K562 (cell line): ENCODE measurements at regions not wholly inside any gene's neighbourhood (a gene's known extent, or its start where the extent isn't known, plus 50 kb on each side); places are given as distances from the start of the nearest gene placed in this dataset.

Experiments
- ATAC-seq: fragments of 200-7000 bp; cut with Tn5 transposase; 3 replicates; pipeline ENCODE4 v1.9.1; 2020; ENCODE audit warnings: moderate library complexity
- BruUV-seq: library from RNA; stranded (reverse); fragments of 400-500 nt; replicated peaks from 2 replicates; lab custom pipeline; 2021; lab: Mats Ljungman, UMichigan
- CTCF ChIA-PET: fragments of 300-600 bp; formaldehyde crosslinking; extraction: SDS; loops from one replicate; lab custom pipeline; 2021; ENCODE audit warnings: low intra/inter-chr PET ratio; lab: Yijun Ruan, JAX
- POLR2A ChIA-PET: fragments of 300-600, 350-650 bp; sonication (Branson Sonifier 250); formaldehyde crosslinking; extraction: SDS; loops from one replicate; lab custom pipeline; 2021; ENCODE audit warnings: antibody characterized with exemption, inconsistent platforms; lab: Yijun Ruan, JAX
- DNase-seq, 4 experiments: peaks; one replicate each; pipeline versions ENCODE4 v3.0.0 to v3.0.0-alpha.2; 2011 to 2018; ENCODE audit warnings: low spot score in 3 of 4, mixed read lengths in 3 of 4; ENCODE audit errors: extremely low read depth in 1 of 4
- FAIRE-seq: peaks from 2 replicates; lab custom pipeline; 2011; peaks lifted over from hg19 to GRCh38; lab: Jason Lieb, UNC
- H2AFZ ChIP-seq: 2 replicates; pipeline ENCODE4 v1.6.0; 2011; ENCODE audit warnings: low read depth, low read length, control low read depth, inconsistent platforms
- H3K27ac ChIP-seq: fragments of 200-600 bp; 3 replicates; pipeline ENCODE4 v1.8.0; 2011; ENCODE audit warnings: low read depth, mild to moderate bottlenecking, control low read depth, inconsistent platforms, low read length, moderate library complexity, mixed read lengths; ENCODE audit errors: extremely low read depth
- H3K27me3 ChIP-seq, 2 experiments: fragments of 300-600 bp in 1 of 2; 2 replicates in 1 of 2; 3 replicates in 1 of 2; pipeline versions ENCODE4 v1.6.0 to v1.8.0; 2011; ENCODE audit warnings: inconsistent platforms in 2 of 2, low read length in 2 of 2, mild to moderate bottlenecking in 1 of 2, mixed read lengths in 1 of 2, moderate library complexity in 1 of 2; ENCODE audit not compliant: control insufficient read depth in 2 of 2, insufficient read depth in 2 of 2
- H3K36me3 ChIP-seq: fragments of 300-600 bp; 3 replicates; pipeline ENCODE4 v1.8.0; 2011; ENCODE audit warnings: mild to moderate bottlenecking, low read length, inconsistent platforms; ENCODE audit not compliant: control insufficient read depth, insufficient read depth
- H3K4me1 ChIP-seq, 2 experiments: fragments of 200-600 bp in 1 of 2; replicated peaks in 1 of 2; 2 replicates in 1 of 2; 3 replicates in 1 of 2; pipeline versions ENCODE4 v1.5.1 to v1.8.0; 2011; ENCODE audit warnings: inconsistent platforms in 2 of 2, low read length in 2 of 2, mild to moderate bottlenecking in 1 of 2, mixed read lengths in 1 of 2, moderate library complexity in 1 of 2; ENCODE audit not compliant: control insufficient read depth in 2 of 2, insufficient read depth in 2 of 2
- H3K4me2 ChIP-seq: 2 replicates; pipeline ENCODE4 v1.6.1; 2011; ENCODE audit warnings: low read length, control low read depth, inconsistent platforms, mixed read lengths; ENCODE audit not compliant: insufficient read depth
- H3K4me3 ChIP-seq: fragments of 200-600 bp; sonication (generic), shearing (Covaris generic); 2 replicates; pipeline ENCODE4 v1.5.1; 2016; ENCODE audit warnings: control low read depth, inconsistent platforms
- H3K79me2 ChIP-seq: fragments of 200-600 bp; 3 replicates; pipeline ENCODE4 v1.8.0; 2011; ENCODE audit warnings: low read length, inconsistent platforms; ENCODE audit not compliant: control insufficient read depth, insufficient read depth
- H3K9ac ChIP-seq, 2 experiments: 2 replicates each; pipeline versions ENCODE4 v1.6.0 to v1.6.1; 2011; ENCODE audit warnings: low read depth in 2 of 2, low read length in 2 of 2, control low read depth in 1 of 2, inconsistent platforms in 1 of 2, mild to moderate bottlenecking in 1 of 2, mixed read lengths in 1 of 2; ENCODE audit not compliant: insufficient read depth in 1 of 2
- H3K9me1 ChIP-seq: one replicate; pipeline ENCODE4 v1.6.0; 2011; ENCODE audit warnings: inconsistent platforms, mild to moderate bottlenecking, low read length, moderate library complexity; ENCODE audit not compliant: control insufficient read depth, insufficient read depth
- H3K9me3 ChIP-seq: replicated peaks from 2 replicates; pipeline ENCODE4 v1.5.1; 2011; ENCODE audit warnings: low read depth, low read length, inconsistent platforms; ENCODE audit not compliant: control insufficient read depth, insufficient read depth
- H4K20me1 ChIP-seq: replicated peaks from 2 replicates; pipeline ENCODE4 v1.6.1; 2011; ENCODE audit warnings: low read length, inconsistent platforms, mixed read lengths; ENCODE audit not compliant: control insufficient read depth, insufficient read depth
- BRD4 ChIP-seq: fragments of 200-600 bp; sonication (generic); IDR thresholded peaks from 2 replicates; pipeline ENCODE4 v1.6.1; 2017; ENCODE audit warnings: inconsistent platforms
- CREBBP ChIP-seq: IDR thresholded peaks from one replicate; pipeline ENCODE4 v1.6.1; 2012; ENCODE audit warnings: low read depth, mild to moderate bottlenecking, control low read depth, inconsistent platforms, low read length
- ETV1 ChIP-seq: fragments of 450-650 bp; conservative IDR thresholded peaks from 2 replicates; pipeline ENCODE4 v1.6.1; 2016; ENCODE audit warnings: missing genetic modification characterization, control low read depth, low read depth, missing compliant biosample characterization
- FOXJ3 ChIP-seq: sonication (generic); formaldehyde crosslinking; IDR thresholded peaks from 2 replicates; pipeline ENCODE4 v1.4.0; 2020; ENCODE audit warnings: mild to moderate bottlenecking, missing genetic modification reagents
- HNRNPUL1 ChIP-seq: fragments of 200-400 bp; formaldehyde crosslinking; IDR thresholded peaks from 2 replicates; pipeline ENCODE4 v1.6.1; 2017; ENCODE audit warnings: low read length
- KLF13 ChIP-seq: fragments of 450-650 bp; IDR thresholded peaks from 2 replicates; pipeline ENCODE4 v1.6.1; 2016; ENCODE audit warnings: missing genetic modification characterization, low read depth, mild to moderate bottlenecking, missing compliant biosample characterization, moderate library complexity, borderline replicate concordance
- MYBL2 ChIP-seq, 2 experiments: fragments of 450-650 bp in 1 of 2; sonication (generic) in 1 of 2; formaldehyde crosslinking in 1 of 2; IDR thresholded peaks; 2 replicates each; pipeline versions ENCODE4 v1.6.1 to v1.8.1; 2017 to 2022; ENCODE audit warnings: borderline replicate concordance in 1 of 2, inconsistent platforms in 1 of 2, low read depth in 1 of 2, mild to moderate bottlenecking in 1 of 2, missing genetic modification reagents in 1 of 2, moderate library complexity in 1 of 2
- REST ChIP-seq, 2 experiments: fragments of 450-650 bp; formaldehyde crosslinking in 1 of 2; IDR thresholded peaks; 2 replicates each; pipeline versions ENCODE4 v1.4.0 to v1.6.1; 2014 to 2020; ENCODE audit warnings: mild to moderate bottlenecking in 2 of 2, borderline replicate concordance in 1 of 2, low read depth in 1 of 2
- ZFP36 ChIP-seq: fragments of 150-350 bp; IDR thresholded peaks from 2 replicates; pipeline ENCODE4 v1.6.1; 2018; ENCODE audit warnings: low read length, low read depth; ENCODE audit not compliant: partially characterized antibody
- ZNF165 ChIP-seq: fragments of 250-450 bp; sonication (Bioruptor Pico); IDR thresholded peaks from 2 replicates; pipeline ENCODE4 v1.4.0; 2020; ENCODE audit warnings: borderline replicate concordance
- ZNF444 ChIP-seq: fragments of 250-450 bp; sonication (Bioruptor Pico); IDR thresholded peaks from 2 replicates; pipeline ENCODE4 v1.4.0; 2020; ENCODE audit warnings: mild to moderate bottlenecking, moderate library complexity
- ZNF717 ChIP-seq: fragments of 250-450 bp; sonication (Bioruptor Pico); IDR thresholded peaks from 2 replicates; pipeline ENCODE4 v1.5.0; 2021
- ZNF766 ChIP-seq: fragments of 200-800 bp; sonication (Bioruptor generic); conservative IDR thresholded peaks from 2 replicates; pipeline ENCODE4 v1.6.1; 2016; ENCODE audit warnings: missing genetic modification characterization, missing compliant biosample characterization
- WGBS: fragments of 100-300 bp; shearing (Covaris generic); methylation state at CpG from one replicate; pipeline ENCODE4 v1.1.6; 2016; ENCODE audit warnings: low coverage, mixed read lengths; ENCODE audit not compliant: insufficient coverage; ENCODE audit errors: missing lambda C conversion rate; 5-methylcytosine and 5-hydroxymethylcytosine counted together
- in situ Hi-C: fragments of 300-500 bp; cut with MboI; formaldehyde crosslinking; loops from 4 replicates; pipeline ENCODE4 v1.15.0; 2018; ENCODE audit warnings: inconsistent platforms, mixed read lengths
- intact Hi-C: fragments of 100-400 bp; cut with micrococcal nuclease; formaldehyde crosslinking; loops from 2 replicates; pipeline ENCODE4 v1.14.2; 2022
- TF ChIP-seq, protein P1 (sequence below): fragments of 250-450 bp; sonication (Bioruptor Pico); IDR thresholded peaks from 2 replicates; pipeline ENCODE4 v1.5.0; 2021

GRCh38 chr4:134388351-134388750 lies 186.8 kb upstream of the PABPC4L start:
- 5% methylated on average over 4 of the region's 4 CpGs for WGBS
- BruUV-seq = no TSS peak
- Histone ChIP-seq H3K36me3 (no peaks in the 10 kb centered on the region), H3K27ac (no peak overlapping the region), H4K20me1 (no peaks in the 10 kb centered on the region), H3K79me2 (no peaks in the 10 kb centered on the region), H3K4me1 (no peaks in the 10 kb centered on the region), H2AFZ (no peak overlapping the region), H3K9ac (no peak overlapping the region), H3K4me3 (no peak overlapping the region), H3K9me3 (no peaks in the 10 kb centered on the region), H3K4me2 (no peak overlapping the region), H3K27me3 (no peaks in the 10 kb centered on the region), H3K9me1 (no peaks in the 10 kb centered on the region)
- in situ Hi-C loops (no loop called here), intact Hi-C loops (no loop called here)
- FAIRE-seq (no peak), DNase-seq (no peak), ATAC-seq (no peak)
- ChIA-PET POLR2A (no interaction called here), CTCF (no interaction called here)
- no peak for TF ChIP-seq HNRNPUL1
- TF ChIP-seq, protein P1, sequence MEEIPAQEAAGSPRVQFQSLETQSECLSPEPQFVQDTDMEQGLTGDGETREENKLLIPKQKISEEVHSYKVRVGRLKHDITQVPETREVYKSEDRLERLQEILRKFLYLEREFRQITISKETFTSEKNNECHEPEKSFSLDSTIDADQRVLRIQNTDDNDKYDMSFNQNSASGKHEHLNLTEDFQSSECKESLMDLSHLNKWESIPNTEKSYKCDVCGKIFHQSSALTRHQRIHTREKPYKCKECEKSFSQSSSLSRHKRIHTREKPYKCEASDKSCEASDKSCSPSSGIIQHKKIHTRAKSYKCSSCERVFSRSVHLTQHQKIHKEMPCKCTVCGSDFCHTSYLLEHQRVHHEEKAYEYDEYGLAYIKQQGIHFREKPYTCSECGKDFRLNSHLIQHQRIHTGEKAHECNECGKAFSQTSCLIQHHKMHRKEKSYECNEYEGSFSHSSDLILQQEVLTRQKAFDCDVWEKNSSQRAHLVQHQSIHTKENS (CRISPR knock-in tag) = no peak
- no peak for TF ChIP-seq ZNF444 (CRISPR knock-in tag)
- TF ChIP-seq ZNF766 = no peak
- TF ChIP-seq MYBL2 (IDR thresholded peaks at IDR 0.05; ENCODE audit: low read depth) = no peak
- no peak for TF ChIP-seq MYBL2 (CRISPR knock-in tag; IDR thresholded peaks at IDR 0.05; ENCODE audit: borderline replicate concordance)
- TF ChIP-seq ETV1 (tag) = no peak
- no peak for TF ChIP-seq BRD4
- no peak for TF ChIP-seq ZNF717
- no peak for TF ChIP-seq REST (IDR thresholded peaks at IDR 0.05; ENCODE audit: borderline replicate concordance)
- no peak for TF ChIP-seq REST (CRISPR knock-in tag; IDR thresholded peaks at IDR 0.05; ENCODE audit: low read depth)
- no peak for TF ChIP-seq KLF13 (tag)
- TF ChIP-seq CREBBP = no peak
- no peak for TF ChIP-seq FOXJ3
- TF ChIP-seq ZFP36 = no peak
- TF ChIP-seq ZNF165 (CRISPR knock-in tag) = no peak
